GM21360 (cell line): ENCODE measurements at regions not wholly inside any gene's neighbourhood (a gene's known extent, or its start where the extent isn't known, plus 50 kb on each side); places are given as distances from the start of the nearest gene placed in this dataset.
A peak's percentile ranks its signal among the peaks of the same experiment; 100 is the strongest.

ENCODE experiments used
- ATAC-seq: cut with Tn5 transposase; IDR thresholded peaks from one replicate; pipeline ENCODE4 v1.9.1; 2021; ENCODE audit warnings: mild to moderate bottlenecking, moderate library complexity; ENCODE audit not compliant: unreplicated experiment

GRCh38 chr7:25789701-25790640, 362.0 kb upstream of the NFE2L3 start:
- ATAC-seq, result no peak

GRCh38 chr7:25790963-25791362, 361.0 kb upstream of the NFE2L3 start:
- ATAC-seq, result no peak

- no peak for ATAC-seq
These were observed 359.4 kb upstream of the NFE2L3 start for GRCh38 chr7:25792586-25792985.

GRCh38 chr7:25795824-25796235, 356.2 kb upstream of the NFE2L3 start:
- no peak for ATAC-seq

GRCh38 chr7:25798344-25798743, 353.7 kb upstream of the NFE2L3 start:
- ATAC-seq, result no peak

GRCh38 chr7:25801214-25801613, 350.8 kb upstream of the NFE2L3 start:
- ATAC-seq, result no peak

- ATAC-seq, result no peak
These were observed 349.9 kb upstream of the NFE2L3 start for GRCh38 chr7:25802057-25802456.

- no peak for ATAC-seq
These were observed 349.5 kb upstream of the NFE2L3 start for GRCh38 chr7:25802473-25802872.

- no peak for ATAC-seq
These were observed 348.7 kb upstream of the NFE2L3 start for GRCh38 chr7:25803117-25803887.

- ATAC-seq, result no peak
These were observed 347.8 kb upstream of the NFE2L3 start for GRCh38 chr7:25804154-25804553.

GRCh38 chr7:25805027-25805687, 346.8 kb upstream of the NFE2L3 start:
- ATAC-seq, result no peak

GRCh38 chr7:25807086-25807611, 344.8 kb upstream of the NFE2L3 start:
- no peak for ATAC-seq

- ATAC-seq, result no peak
These were observed 342.6 kb upstream of the NFE2L3 start for GRCh38 chr7:25809441-25809840.

GRCh38 chr7:25812086-25812850, 339.7 kb upstream of the NFE2L3 start:
- no peak for ATAC-seq

GRCh38 chr7:25813381-25813780, 338.6 kb upstream of the NFE2L3 start:
- no peak for ATAC-seq

- ATAC-seq, result no peak
These were observed 336.3 kb upstream of the NFE2L3 start for GRCh38 chr7:25815711-25816110.

- ATAC-seq, result no peak
These were observed 331.5 kb upstream of the NFE2L3 start for GRCh38 chr7:25820432-25821040.

GRCh38 chr7:25821225-25821624, 330.8 kb upstream of the NFE2L3 start:
- peak; percentile 71 for ATAC-seq

GRCh38 chr7:25822823-25823222, 329.2 kb upstream of the NFE2L3 start:
- ATAC-seq, result no peak

- ATAC-seq, result peak; percentile 72
These were observed 328.4 kb upstream of the NFE2L3 start for GRCh38 chr7:25823571-25823970.
